GM23338 (cell line): ENCODE measurements at regions not wholly inside any gene's neighbourhood (a gene's known extent, or its start where the extent isn't known, plus 50 kb on each side); places are given as distances from the start of the nearest gene placed in this dataset.

ENCODE experiments used
- ATAC-seq: fragments of 200-7000 bp; cut with Tn5 transposase; 3 replicates; pipeline ENCODE4 v1.9.1; 2020
- DNase-seq: peaks from one replicate; pipeline ENCODE4 v3.0.0-alpha.2; 2015; ENCODE audit warnings: low spot score
- H2AFZ ChIP-seq: fragments of 200-600 bp; sonication (generic); 2 replicates; pipeline ENCODE4 v1.8.0; 2016; ENCODE audit warnings: antibody characterized with exemption, mild to moderate bottlenecking, moderate library complexity
- H3F3A ChIP-seq: fragments of 200-600 bp; sonication (generic); replicated peaks from 2 replicates; pipeline ENCODE4 v1.8.0; 2017; ENCODE audit warnings: antibody characterized with exemption, mixed run types, low read depth
- H3K27ac ChIP-seq: fragments of 200-600 bp; sonication (generic); 2 replicates; pipeline ENCODE4 v1.6.1; 2016; ENCODE audit warnings: low read depth
- H3K27me3 ChIP-seq: fragments of 200-600 bp; sonication (generic); 2 replicates; pipeline ENCODE4 v1.8.0; 2016; ENCODE audit warnings: mild to moderate bottlenecking, mixed run types, moderate library complexity; ENCODE audit not compliant: insufficient read depth
- H3K36me3 ChIP-seq: fragments of 200-600 bp; sonication (generic); 2 replicates; pipeline ENCODE4 v1.8.0; 2016; ENCODE audit warnings: mild to moderate bottlenecking; ENCODE audit not compliant: insufficient read depth
- H3K4me1 ChIP-seq: fragments of 200-600 bp; sonication (generic); 2 replicates; pipeline ENCODE4 v1.8.0; 2016; ENCODE audit warnings: mild to moderate bottlenecking, moderate library complexity; ENCODE audit not compliant: insufficient read depth
- H3K4me2 ChIP-seq: fragments of 200-600 bp; sonication (generic); 2 replicates; pipeline ENCODE4 v1.7.1; 2017; ENCODE audit warnings: mixed run types
- H3K4me3 ChIP-seq: fragments of 200-600 bp; sonication (generic); 2 replicates; pipeline ENCODE4 v1.6.1; 2016; ENCODE audit warnings: mixed run types
- H3K79me2 ChIP-seq: fragments of 200-600 bp; sonication (generic); replicated peaks from 2 replicates; pipeline ENCODE4 v1.8.0; 2017; ENCODE audit warnings: mild to moderate bottlenecking; ENCODE audit not compliant: insufficient read depth
- H3K9me2 ChIP-seq: fragments of 200-600 bp; sonication (generic); 2 replicates; pipeline ENCODE4 v1.8.0; 2017; ENCODE audit not compliant: insufficient read depth
- H4K20me1 ChIP-seq: fragments of 200-600 bp; sonication (generic); replicated peaks from 2 replicates; pipeline ENCODE4 v1.8.0; 2017; ENCODE audit warnings: mild to moderate bottlenecking; ENCODE audit not compliant: insufficient read depth
- H3K27ac Mint-ChIP-seq: 2 replicates; pipeline ENCODE4 v1.8.0; 2020; ENCODE audit warnings: inconsistent platforms, mild to moderate bottlenecking, moderate library complexity, mixed read lengths
- H3K27me3 Mint-ChIP-seq: 3 replicates; pipeline ENCODE4 v1.8.0; 2022; ENCODE audit warnings: low read depth, mild to moderate bottlenecking, moderate library complexity, mixed read lengths, inconsistent platforms; ENCODE audit not compliant: insufficient read depth, poor library complexity
- H3K36me3 Mint-ChIP-seq: 3 replicates; pipeline ENCODE4 v1.8.0; 2021; ENCODE audit warnings: low read depth, mild to moderate bottlenecking, inconsistent platforms, moderate library complexity, mixed read lengths
- H3K4me1 Mint-ChIP-seq: 3 replicates; pipeline ENCODE4 v1.8.0; 2020; ENCODE audit warnings: mild to moderate bottlenecking, inconsistent platforms, mixed read lengths
- H3K4me3 Mint-ChIP-seq: 3 replicates; pipeline ENCODE4 v1.8.0; 2021; ENCODE audit warnings: moderate library complexity, mild to moderate bottlenecking, inconsistent platforms, mixed read lengths
- H3K9me3 Mint-ChIP-seq: 3 replicates; pipeline ENCODE4 v1.8.0; 2020; ENCODE audit warnings: moderate library complexity, mild to moderate bottlenecking, inconsistent platforms, mixed read lengths
- CTCF ChIP-seq, 2 experiments: fragments of 200-600 bp in 1 of 2; sonication (generic) in 1 of 2; conservative IDR thresholded peaks; 2 replicates each; pipeline versions ENCODE4 v1.5.1 to v1.6.1; 2016 to 2017; ENCODE audit warnings: antibody characterized with exemption in 2 of 2, low read depth in 2 of 2, mild to moderate bottlenecking in 2 of 2, moderate library complexity in 1 of 2
- ETS1 ChIP-seq: IDR thresholded peaks from 2 replicates; pipeline ENCODE4 v1.6.1; 2016; ENCODE audit warnings: antibody characterized with exemption
- EZH2 ChIP-seq: fragments of 200-600 bp; sonication (generic); IDR thresholded peaks from one replicate; pipeline ENCODE4 v1.8.0; 2017; ENCODE audit warnings: antibody characterized with exemption, mild to moderate bottlenecking, low read depth; ENCODE audit not compliant: unreplicated experiment
- EZH2phosphoT487 ChIP-seq: fragments of 200-600 bp; sonication (generic); IDR thresholded peaks from one replicate; pipeline ENCODE4 v1.8.1; 2018; ENCODE audit warnings: antibody characterized with exemption; ENCODE audit not compliant: unreplicated experiment
- JUNB ChIP-seq: IDR thresholded peaks from one replicate; pipeline ENCODE4 v1.6.1; 2016; ENCODE audit warnings: antibody characterized with exemption; ENCODE audit not compliant: unreplicated experiment
- NANOG ChIP-seq: IDR thresholded peaks from 2 replicates; pipeline ENCODE4 v1.6.1; 2016; ENCODE audit warnings: antibody characterized with exemption, borderline replicate concordance
- REST ChIP-seq: IDR thresholded peaks from one replicate; pipeline ENCODE4 v1.6.1; 2018; ENCODE audit warnings: antibody characterized with exemption; ENCODE audit not compliant: unreplicated experiment
- STAT1 ChIP-seq: IDR thresholded peaks from one replicate; pipeline ENCODE4 v1.6.1; 2016; ENCODE audit warnings: antibody characterized with exemption; ENCODE audit not compliant: unreplicated experiment
- ZNF114 ChIP-seq: fragments of 250-450 bp; sonication (Bioruptor Pico); IDR thresholded peaks from 2 replicates; pipeline ENCODE4 v1.5.0; 2020; ENCODE audit warnings: mild to moderate bottlenecking, moderate library complexity
- ZNF331 ChIP-seq: fragments of 250-450 bp; sonication (Bioruptor Pico); IDR thresholded peaks from 2 replicates; pipeline ENCODE4 v1.5.0; 2020; ENCODE audit warnings: low read depth, mild to moderate bottlenecking, moderate library complexity
- ZNF462 ChIP-seq: fragments of 250-450 bp; sonication (Bioruptor Pico); IDR thresholded peaks from 2 replicates; pipeline ENCODE4 v1.5.0; 2020; ENCODE audit warnings: mild to moderate bottlenecking, moderate library complexity

- no peak overlapping the region for H2AFZ ChIP-seq
- H3K27me3 ChIP-seq, result no peaks in the 10 kb centered on the region
- no peaks in the 10 kb centered on the region for H3K79me2 ChIP-seq
- no peak overlapping the region for H3K27ac Mint-ChIP-seq
- H3K4me3 Mint-ChIP-seq, result no peak overlapping the region
- TF ChIP-seq EZH2phosphoT487 (no peak), JUNB (no peak), REST (no peak), EZH2 (no peak), ETS1 (no peak), NANOG (no peak), ZNF331 (CRISPR knock-in tag) (no peak), STAT1 (no peak), CTCF (conservative IDR thresholded peaks at IDR 0.05; ENCODE audit: low read depth in 2 of 2) (no peak), ZNF462 (no peak), ZNF114 (CRISPR knock-in tag) (no peak)
- no peak for DNase-seq
- no peaks in the 10 kb centered on the region for H3F3A ChIP-seq
- H3K9me3 Mint-ChIP-seq, result peaks cover 10% of the 10 kb centered on the region; the same call in 1 of the 3 replicates
- no peaks in the 10 kb centered on the region for H3K36me3 ChIP-seq
- H4K20me1 ChIP-seq, result no peaks in the 10 kb centered on the region
- H3K27me3 Mint-ChIP-seq, result no peaks in the 10 kb centered on the region
- H3K4me1 ChIP-seq, result no peaks in the 10 kb centered on the region
- no peak overlapping the region for H3K4me3 ChIP-seq
- H3K9me2 ChIP-seq, result no peaks in the 10 kb centered on the region
- no peak overlapping the region for H3K4me2 ChIP-seq
- H3K27ac ChIP-seq, result no peak overlapping the region
- no peak for ATAC-seq
- H3K4me1 Mint-ChIP-seq, result no peaks in the 10 kb centered on the region
- H3K36me3 Mint-ChIP-seq, result peaks cover 2% of the 10 kb centered on the region; the same call in 1 of the 3 replicates
Measured at GRCh38 chr4:126750723-126751122, 882.0 kb upstream of the INTU start.
